ENCODE measurements at regions not wholly inside any gene's neighbourhood (a gene's known extent, or its start where the extent isn't known, plus 50 kb on each side); places are given as distances from the start of the nearest gene placed in this dataset.

DNA sequence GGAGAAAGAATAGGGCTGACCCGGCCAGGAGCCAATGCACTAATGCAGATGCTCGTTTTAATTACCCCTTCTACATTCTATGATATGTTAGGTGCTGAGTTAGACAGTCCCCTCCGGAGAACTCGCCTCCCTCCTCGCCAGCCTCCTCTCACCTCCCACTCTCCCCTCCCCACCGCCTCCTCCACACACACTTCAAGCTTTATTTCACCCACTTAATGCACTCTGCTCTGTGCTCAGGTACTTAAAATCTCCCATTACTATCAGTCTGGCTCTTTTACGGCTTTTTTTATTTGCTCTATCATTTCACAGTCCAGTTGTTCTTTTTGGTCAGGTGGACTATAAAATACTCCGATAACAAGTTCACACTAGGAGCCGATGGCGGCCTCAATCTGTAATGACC lies 231.6 kb downstream of the TEX36 start:
- no peak for TF ChIP-seq HDGF (IDR thresholded peaks at IDR 0.05)
- TF ChIP-seq TARDBP (IDR thresholded peaks at IDR 0.05; ENCODE audit: borderline replicate concordance): no peak
- no peak for TF ChIP-seq TCF7 (IDR thresholded peaks at IDR 0.05; ENCODE audit: borderline replicate concordance)
- TF ChIP-seq, protein P1, sequence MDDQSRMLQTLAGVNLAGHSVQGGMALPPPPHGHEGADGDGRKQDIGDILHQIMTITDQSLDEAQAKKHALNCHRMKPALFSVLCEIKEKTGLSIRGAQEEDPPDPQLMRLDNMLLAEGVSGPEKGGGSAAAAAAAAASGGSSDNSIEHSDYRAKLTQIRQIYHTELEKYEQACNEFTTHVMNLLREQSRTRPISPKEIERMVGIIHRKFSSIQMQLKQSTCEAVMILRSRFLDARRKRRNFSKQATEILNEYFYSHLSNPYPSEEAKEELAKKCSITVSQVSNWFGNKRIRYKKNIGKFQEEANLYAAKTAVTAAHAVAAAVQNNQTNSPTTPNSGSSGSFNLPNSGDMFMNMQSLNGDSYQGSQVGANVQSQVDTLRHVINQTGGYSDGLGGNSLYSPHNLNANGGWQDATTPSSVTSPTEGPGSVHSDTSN (IDR thresholded peaks at IDR 0.05; ENCODE audit: insufficient replicate concordance, low read depth, low read length): no peak
- TF ChIP-seq, protein P2, sequence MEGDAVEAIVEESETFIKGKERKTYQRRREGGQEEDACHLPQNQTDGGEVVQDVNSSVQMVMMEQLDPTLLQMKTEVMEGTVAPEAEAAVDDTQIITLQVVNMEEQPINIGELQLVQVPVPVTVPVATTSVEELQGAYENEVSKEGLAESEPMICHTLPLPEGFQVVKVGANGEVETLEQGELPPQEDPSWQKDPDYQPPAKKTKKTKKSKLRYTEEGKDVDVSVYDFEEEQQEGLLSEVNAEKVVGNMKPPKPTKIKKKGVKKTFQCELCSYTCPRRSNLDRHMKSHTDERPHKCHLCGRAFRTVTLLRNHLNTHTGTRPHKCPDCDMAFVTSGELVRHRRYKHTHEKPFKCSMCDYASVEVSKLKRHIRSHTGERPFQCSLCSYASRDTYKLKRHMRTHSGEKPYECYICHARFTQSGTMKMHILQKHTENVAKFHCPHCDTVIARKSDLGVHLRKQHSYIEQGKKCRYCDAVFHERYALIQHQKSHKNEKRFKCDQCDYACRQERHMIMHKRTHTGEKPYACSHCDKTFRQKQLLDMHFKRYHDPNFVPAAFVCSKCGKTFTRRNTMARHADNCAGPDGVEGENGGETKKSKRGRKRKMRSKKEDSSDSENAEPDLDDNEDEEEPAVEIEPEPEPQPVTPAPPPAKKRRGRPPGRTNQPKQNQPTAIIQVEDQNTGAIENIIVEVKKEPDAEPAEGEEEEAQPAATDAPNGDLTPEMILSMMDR (IDR thresholded peaks at IDR 0.05 in 2 of 3, conservative IDR thresholded peaks at IDR 0.05 in 1 of 3; ENCODE audit: control insufficient read depth in 2 of 3, extremely low read depth in 1 of 3, insufficient read depth in 1 of 3, low read depth in 3 of 3, low read length in 3 of 3): no peak
- no peak for TF ChIP-seq POLR2AphosphoS2 (IDR thresholded peaks at IDR 0.05; ENCODE audit: low read depth, low read length)
- TF ChIP-seq SIN3A (IDR thresholded peaks at IDR 0.05; ENCODE audit: low read depth, low read length): no peak
- TF ChIP-seq ZNF274 (IDR thresholded peaks at IDR 0.05; ENCODE audit: insufficient read depth, insufficient read length): no peak
- TF ChIP-seq POLR2AphosphoS5 (IDR thresholded peaks at IDR 0.05; ENCODE audit: low read length): no peak
